Mesodermal cell (in vitro differentiated cells): ENCODE measurements at regions not wholly inside any gene's neighbourhood (a gene's known extent, or its start where the extent isn't known, plus 50 kb on each side); places are given as distances from the start of the nearest gene placed in this dataset.

Experiments
- H3K27ac ChIP-seq: 2 replicates; pipeline ENCODE4 v1.7.0; 2013; ENCODE audit warnings: mild to moderate bottlenecking, low read depth, low read length, moderate library complexity; ENCODE audit not compliant: severe bottlenecking
- H3K36me3 ChIP-seq: 2 replicates; pipeline ENCODE4 v1.7.1; 2013; ENCODE audit warnings: mild to moderate bottlenecking, low read length, moderate library complexity; ENCODE audit not compliant: control insufficient read depth, insufficient read depth
- H3K4me1 ChIP-seq: one replicate; pipeline ENCODE4 v1.7.1; 2013; ENCODE audit warnings: mild to moderate bottlenecking, low read length; ENCODE audit not compliant: insufficient read depth, control insufficient read depth, poor library complexity, severe bottlenecking
- H3K4me3 ChIP-seq: 2 replicates; pipeline ENCODE4 v1.7.0; 2013; ENCODE audit warnings: low read length, control low read depth, mild to moderate bottlenecking; ENCODE audit not compliant: insufficient read depth, poor library complexity, severe bottlenecking; ENCODE audit errors: extremely low read depth
- H3K9me3 ChIP-seq: 2 replicates; pipeline ENCODE4 v1.7.1; 2013; ENCODE audit warnings: mild to moderate bottlenecking, low read length, moderate library complexity; ENCODE audit not compliant: control insufficient read depth
- WGBS, 2 experiments: methylation state at CpG; one replicate each; pipeline ENCODE4 v1.1.5; 2013; ENCODE audit warnings: missing lambda C conversion rate in 2 of 2; ENCODE audit not compliant: insufficient coverage in 2 of 2; 5-methylcytosine and 5-hydroxymethylcytosine counted together

DNA sequence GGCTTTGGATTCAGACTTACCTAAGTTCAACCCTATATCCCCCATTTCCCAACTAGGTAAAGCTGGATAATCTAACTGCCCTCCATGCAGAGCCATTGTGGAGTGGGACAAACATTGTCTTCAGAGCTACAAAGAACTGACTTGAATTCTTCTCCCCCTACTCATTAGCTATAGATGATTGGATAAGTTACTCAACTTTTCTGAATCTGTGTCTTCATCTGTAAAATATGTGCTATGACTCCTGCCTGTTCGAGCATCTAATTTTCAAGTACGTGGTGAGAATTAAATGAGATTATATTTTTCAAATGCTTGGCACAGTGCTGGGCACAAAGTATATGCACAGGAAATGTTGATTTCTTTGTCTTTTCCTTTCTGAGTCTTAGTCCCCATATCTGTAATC is 240.3 kb upstream of the TCF21 start:
- H3K4me1 ChIP-seq, result peaks cover 5% of the 10 kb centered on the region
- H3K9me3 ChIP-seq, result no peaks in the 10 kb centered on the region
- WGBS, 2 experiments, result 80% methylated on average over 2 of the region's 2 CpGs; no CpG with 5 or more reads in 1 of the 2 experiments
- H3K4me3 ChIP-seq, result no peak overlapping the region
- H3K27ac ChIP-seq, result no peak overlapping the region
- H3K36me3 ChIP-seq, result no peaks in the 10 kb centered on the region

DNA sequence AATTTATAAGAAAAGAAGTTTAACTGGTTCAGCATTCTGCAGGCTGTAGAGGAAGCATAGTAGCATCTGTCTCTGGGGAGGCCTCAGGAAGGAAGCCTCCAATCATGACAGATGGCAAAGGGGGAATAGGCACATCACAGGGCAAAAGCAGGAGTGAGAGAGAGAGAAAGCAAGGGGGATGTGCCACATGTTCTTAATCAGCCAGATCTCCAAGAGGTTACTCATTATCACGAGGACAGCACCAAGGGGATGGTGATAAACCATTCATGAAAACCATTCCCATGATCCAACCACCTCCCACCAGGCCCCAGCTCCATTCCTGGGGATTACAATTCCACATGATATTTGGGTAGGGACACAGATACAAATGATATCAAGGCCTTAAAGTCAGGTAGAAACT is 217.5 kb upstream of the TCF21 start:
- no peak overlapping the region for H3K4me3 ChIP-seq
- no peaks in the 10 kb centered on the region for H3K4me1 ChIP-seq
- H3K27ac ChIP-seq, result no peak overlapping the region
- H3K36me3 ChIP-seq, result no peaks in the 10 kb centered on the region
- no CpG with 5 or more reads among the region's 1 CpG for WGBS, 2 experiments
- no peaks in the 10 kb centered on the region for H3K9me3 ChIP-seq

DNA sequence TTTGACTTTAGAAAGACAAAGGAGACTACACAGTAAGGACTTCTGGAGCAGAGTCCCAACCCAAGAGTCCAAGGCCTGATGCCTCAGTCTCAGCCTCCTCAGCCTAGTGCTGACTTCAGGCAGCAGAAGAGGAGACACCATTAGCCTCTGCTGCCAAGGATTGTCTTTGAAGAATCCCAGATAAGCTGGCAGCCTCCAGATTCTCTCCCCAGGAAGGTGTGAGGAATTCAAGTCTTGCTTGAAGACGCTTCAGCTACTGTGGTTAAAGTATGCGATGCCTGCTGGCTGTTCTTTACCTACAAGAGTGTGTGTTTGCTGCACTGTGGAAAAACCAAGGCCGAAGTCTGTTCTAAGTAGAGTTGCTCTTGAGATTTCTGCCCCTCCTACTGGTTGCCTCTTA is 215.9 kb upstream of the TCF21 start:
- 67 to 83% methylated on average over 1 of the region's 3 CpGs for WGBS, 2 experiments
- H3K9me3 ChIP-seq, result no peaks in the 10 kb centered on the region
- H3K27ac ChIP-seq, result no peak overlapping the region
- no peaks in the 10 kb centered on the region for H3K4me1 ChIP-seq
- no peaks in the 10 kb centered on the region for H3K36me3 ChIP-seq
- no peak overlapping the region for H3K4me3 ChIP-seq

DNA sequence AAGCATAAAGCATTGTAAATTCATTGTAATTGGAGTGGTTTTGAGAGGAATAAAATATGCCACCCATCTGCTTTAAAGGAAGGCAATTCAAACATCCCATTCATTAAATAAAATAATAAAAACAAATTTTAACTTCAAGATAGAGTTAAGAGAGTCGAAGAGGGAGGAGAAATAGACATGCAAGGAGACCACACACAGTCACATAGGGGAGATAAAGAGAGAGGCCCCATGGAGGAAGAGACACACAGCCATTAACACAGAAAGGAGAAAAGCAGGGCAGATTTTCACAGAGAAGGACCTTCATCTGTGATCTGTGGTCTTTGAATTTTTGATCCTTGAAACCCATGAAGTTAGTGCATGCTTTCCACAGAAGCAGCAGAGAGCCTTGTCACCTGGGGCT is 214.3 kb upstream of the TCF21 start:
- Histone ChIP-seq H3K4me1 (no peaks in the 10 kb centered on the region), H3K9me3 (no peaks in the 10 kb centered on the region), H3K4me3 (no peak overlapping the region), H3K36me3 (no peaks in the 10 kb centered on the region), H3K27ac (no peak overlapping the region)
- 60% methylated on average over 1 of the region's 1 CpG; no CpG with 5 or more reads in 1 of the 2 experiments for WGBS, 2 experiments

DNA sequence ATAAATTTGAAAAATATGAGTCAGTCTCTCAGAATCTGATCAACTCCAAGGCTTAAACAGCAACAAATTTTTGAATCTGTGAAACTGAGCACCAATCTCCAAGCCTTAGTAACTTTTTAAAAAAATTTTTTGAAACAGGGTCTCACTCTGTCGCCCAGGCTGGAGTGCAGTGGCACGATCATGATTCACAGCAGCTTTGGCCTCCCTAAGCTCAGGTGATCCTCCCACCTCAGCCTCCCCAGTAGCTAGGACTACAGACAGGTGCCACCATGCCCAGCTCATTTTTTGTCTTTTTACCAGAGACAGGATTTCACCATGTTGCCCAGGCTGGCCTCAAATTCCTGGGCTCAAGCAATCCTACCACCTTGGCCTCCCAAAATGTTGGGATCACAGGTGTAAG is 207.9 kb upstream of the TCF21 start:
- Histone ChIP-seq H3K36me3 (no peaks in the 10 kb centered on the region), H3K4me1 (no peaks in the 10 kb centered on the region), H3K9me3 (no peaks in the 10 kb centered on the region), H3K27ac (no peak overlapping the region), H3K4me3 (no peak overlapping the region)
- 91 to 96% methylated on average over 2 of the region's 2 CpGs for WGBS, 2 experiments

DNA sequence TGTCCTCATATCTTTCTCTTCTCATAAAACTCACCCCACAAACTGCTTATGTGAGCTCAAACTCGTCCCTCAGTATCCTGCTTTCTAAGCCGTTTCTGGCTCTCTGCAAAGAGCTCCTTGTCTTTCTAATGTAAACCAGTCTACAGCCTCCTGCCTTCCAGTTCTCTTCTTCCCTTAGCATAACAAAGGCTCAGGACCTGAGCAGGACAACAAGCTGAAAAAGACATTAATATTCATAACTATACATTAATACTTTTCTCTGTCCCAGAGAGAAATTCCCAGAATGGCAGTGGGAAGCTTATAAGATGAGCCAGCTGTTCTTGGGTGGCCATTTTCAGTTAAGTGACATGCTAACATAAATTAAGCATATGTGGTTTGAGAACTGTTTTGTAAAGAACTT is 207.0 kb upstream of the TCF21 start:
- no peaks in the 10 kb centered on the region for H3K9me3 ChIP-seq
- no peaks in the 10 kb centered on the region for H3K36me3 ChIP-seq
- H3K4me3 ChIP-seq, result no peak overlapping the region
- H3K4me1 ChIP-seq, result no peaks in the 10 kb centered on the region
- H3K27ac ChIP-seq, result no peak overlapping the region
- WGBS, 2 experiments, result 0 to 25% methylated on average over 2 of the region's 2 CpGs

DNA sequence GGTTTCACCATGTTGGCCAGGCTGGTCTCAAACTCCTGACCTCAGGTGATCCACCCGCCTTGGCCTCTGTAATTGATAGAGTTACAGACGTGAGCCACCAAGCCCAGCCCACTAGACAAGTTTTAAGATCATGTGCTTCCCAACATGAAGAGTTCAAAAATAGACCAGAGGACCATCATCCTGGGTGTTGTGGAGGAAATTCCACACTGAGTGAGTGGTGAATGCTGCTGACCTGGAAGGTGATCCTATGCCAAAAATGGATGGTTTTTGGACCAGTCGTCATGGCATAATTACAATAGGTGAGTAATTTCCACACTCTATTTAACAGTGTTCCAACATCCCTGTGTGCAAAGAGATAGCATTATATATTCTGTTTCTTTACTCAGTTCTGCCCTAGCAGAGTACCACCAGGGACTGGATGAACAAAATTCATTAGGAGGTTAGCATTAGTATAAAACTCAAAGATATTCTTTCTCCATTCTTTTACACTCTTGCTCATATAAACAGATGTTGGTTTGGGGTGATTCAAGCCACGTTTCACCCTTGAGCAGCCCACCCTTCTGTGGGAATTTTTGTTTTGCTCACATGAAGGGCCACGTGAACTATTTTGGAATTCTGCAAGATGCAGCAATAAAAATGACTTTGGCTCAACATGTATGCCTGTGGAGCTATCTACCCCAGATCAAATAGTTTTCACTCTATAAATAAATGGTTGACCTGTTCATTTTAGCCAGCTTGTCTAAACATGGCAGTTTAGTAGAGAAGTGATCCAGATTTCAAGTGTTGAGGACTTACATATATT is 206.2 kb upstream of the TCF21 start:
- Histone ChIP-seq H3K4me1 (no peaks in the 10 kb centered on the region), H3K27ac (no peak overlapping the region), H3K9me3 (no peaks in the 10 kb centered on the region), H3K36me3 (no peaks in the 10 kb centered on the region), H3K4me3 (no peak overlapping the region)
- WGBS, 2 experiments, result 84 to 95% methylated on average over 2 to 4 of the region's 5 CpGs

DNA sequence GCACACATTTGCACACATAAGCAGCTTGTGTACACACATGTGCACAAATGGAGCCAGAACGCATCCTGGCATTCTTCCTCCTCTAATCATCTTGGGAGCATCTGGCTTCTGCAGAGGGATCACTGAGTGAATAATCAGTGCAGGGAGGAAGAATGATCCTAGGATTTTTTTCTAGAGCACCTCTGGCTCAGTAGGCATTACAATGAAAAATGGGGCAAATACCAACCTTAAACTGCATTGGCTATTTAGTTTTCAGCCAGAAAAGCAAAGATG is 205.7 kb upstream of the TCF21 start:
- H3K4me3 ChIP-seq, result no peak overlapping the region
- WGBS, 2 experiments, result 71 to 100% methylated on average over 1 of the region's 1 CpG
- H3K4me1 ChIP-seq, result no peaks in the 10 kb centered on the region
- H3K9me3 ChIP-seq, result no peaks in the 10 kb centered on the region
- H3K36me3 ChIP-seq, result no peaks in the 10 kb centered on the region
- H3K27ac ChIP-seq, result no peak overlapping the region

DNA sequence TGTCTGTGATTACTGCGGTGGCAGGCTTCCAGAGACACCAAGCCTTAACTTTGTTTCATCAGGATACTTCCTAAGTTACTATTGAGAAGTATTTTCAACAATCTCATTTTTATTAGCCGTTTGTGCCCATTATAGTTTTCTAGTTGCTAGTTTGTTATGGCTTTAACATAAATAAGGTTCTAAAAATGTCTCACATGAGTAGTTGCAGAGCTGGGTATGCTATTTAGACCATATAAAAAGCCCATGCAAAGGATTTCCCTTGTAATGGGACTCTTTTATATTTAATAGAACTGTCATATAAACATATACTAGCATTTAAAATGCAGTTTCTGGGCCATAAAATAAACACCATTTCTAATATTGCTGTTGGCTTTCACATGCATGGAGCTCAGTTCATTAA is 205.3 kb upstream of the TCF21 start:
- no peaks in the 10 kb centered on the region for H3K36me3 ChIP-seq
- 100% methylated on average over 1 of the region's 2 CpGs for WGBS, 2 experiments

DNA sequence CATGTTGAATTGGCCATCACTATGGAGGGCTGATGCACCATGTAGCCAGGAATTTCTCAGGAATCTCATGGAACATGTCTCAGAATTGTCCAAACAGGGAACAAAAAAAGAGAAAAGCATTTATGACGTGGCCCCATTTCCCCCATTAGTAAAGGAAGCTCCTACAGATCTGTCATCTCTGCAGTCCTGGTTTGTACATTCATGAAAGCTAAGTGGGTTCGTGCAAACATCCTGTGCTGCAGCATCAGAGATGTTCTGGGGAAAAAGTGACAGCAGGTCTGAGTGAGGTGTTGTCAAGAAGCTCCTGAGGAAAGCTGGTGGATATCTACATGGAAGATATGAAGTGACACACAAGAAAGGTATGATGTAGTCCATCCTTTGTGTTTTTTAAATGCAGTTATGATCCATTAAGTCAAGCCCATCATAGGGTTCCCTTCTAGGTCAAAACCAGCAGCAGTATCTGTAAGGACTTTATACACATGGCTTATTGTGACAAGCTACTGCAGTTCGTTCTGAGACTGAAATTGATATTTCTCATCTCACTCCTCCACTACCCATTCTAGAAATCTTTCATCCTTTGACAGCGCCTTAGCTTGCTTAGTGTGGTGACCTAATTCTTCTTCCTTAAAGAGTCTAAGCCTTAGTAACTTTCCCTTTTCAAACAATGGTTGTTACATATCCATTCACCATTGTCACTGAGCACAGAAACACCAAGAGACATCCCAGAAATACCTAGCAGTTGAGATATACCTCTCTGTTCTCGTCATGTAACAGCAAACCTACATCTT is 200.0 kb upstream of the TCF21 start:
- no peak overlapping the region for H3K27ac ChIP-seq
- 92 to 96% methylated on average over 4 of the region's 5 CpGs for WGBS, 2 experiments

More for the DNA sequence above, 205.3 kb upstream of the TCF21 start:
- Histone ChIP-seq H3K9me3 (no peaks in the 10 kb centered on the region), H3K4me3 (no peak overlapping the region), H3K27ac (no peak overlapping the region), H3K4me1 (no peaks in the 10 kb centered on the region)

DNA sequence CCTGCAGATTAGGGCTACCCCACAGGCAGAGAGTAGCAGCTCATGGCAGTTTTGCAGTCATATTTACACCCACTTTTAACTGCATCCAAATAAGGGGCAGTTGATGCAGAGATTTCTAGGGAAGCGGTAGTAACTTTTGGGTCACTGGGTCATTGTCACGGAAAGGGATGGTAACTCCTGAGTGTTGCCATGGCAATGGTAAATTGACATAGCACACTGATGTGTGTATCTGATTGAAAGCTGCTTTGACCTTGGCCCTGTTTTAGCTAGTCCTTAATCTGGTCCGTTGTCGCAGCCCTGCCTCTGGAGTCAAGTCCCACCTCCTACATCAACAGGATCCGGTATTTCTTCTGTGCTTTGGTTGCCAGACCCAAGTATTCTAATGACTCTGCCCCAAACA is 199.1 kb upstream of the TCF21 start:
- Histone ChIP-seq H3K4me3 (no peak overlapping the region), H3K36me3 (no peaks in the 10 kb centered on the region), H3K9me3 (no peaks in the 10 kb centered on the region), H3K27ac (no peak overlapping the region), H3K4me1 (no peaks in the 10 kb centered on the region)
- WGBS, 2 experiments, result 89 to 93% methylated on average over 4 to 5 of the region's 5 CpGs

More for the DNA sequence above, 200.0 kb upstream of the TCF21 start:
- no peaks in the 10 kb centered on the region for H3K36me3 ChIP-seq
- H3K4me3 ChIP-seq, result no peak overlapping the region
- H3K9me3 ChIP-seq, result no peaks in the 10 kb centered on the region
- H3K4me1 ChIP-seq, result no peaks in the 10 kb centered on the region
